PC-9 (cell line): ENCODE measurements at regions not wholly inside any gene's neighbourhood (a gene's known extent, or its start where the extent isn't known, plus 50 kb on each side); places are given as distances from the start of the nearest gene placed in this dataset.

Source experiments
- CTCF ChIP-seq: fragments of 200-600 bp; sonication (generic); conservative IDR thresholded peaks from 2 replicates; pipeline ENCODE4 v1.6.1; 2017; ENCODE audit warnings: mixed run types, antibody characterized with exemption, mild to moderate bottlenecking, moderate library complexity
- EZH2 ChIP-seq: fragments of 200-600 bp; sonication (generic); IDR thresholded peaks from 2 replicates; pipeline ENCODE4 v1.8.0; 2017; ENCODE audit warnings: antibody characterized with exemption, low read depth

- TF ChIP-seq CTCF: no peak
- no peak for TF ChIP-seq EZH2
Observed at GRCh38 chr7:37545619-37546534, 97.2 kb upstream of the ELMO1 start.
